Glutamatergic neuron (in vitro differentiated cells): ENCODE measurements at regions not wholly inside any gene's neighbourhood (a gene's known extent, or its start where the extent isn't known, plus 50 kb on each side); places are given as distances from the start of the nearest gene placed in this dataset.

Experiments
- DNase-seq: peaks from one replicate; pipeline ENCODE4 v3.0.0; 2022
- H3K27ac Mint-ChIP-seq: one replicate; pipeline ENCODE4 v1.8.0; 2020; ENCODE audit warnings: mild to moderate bottlenecking, mixed read lengths, inconsistent platforms; ENCODE audit not compliant: unreplicated experiment
- H3K27me3 Mint-ChIP-seq: one replicate; pipeline ENCODE4 v1.8.0; 2020; ENCODE audit warnings: mild to moderate bottlenecking, moderate library complexity, mixed read lengths, inconsistent platforms; ENCODE audit not compliant: unreplicated experiment
- H3K36me3 Mint-ChIP-seq: one replicate; pipeline ENCODE4 v1.8.0; 2020; ENCODE audit warnings: mild to moderate bottlenecking, mixed read lengths, inconsistent platforms; ENCODE audit not compliant: unreplicated experiment
- H3K4me1 Mint-ChIP-seq: one replicate; pipeline ENCODE4 v1.8.0; 2020; ENCODE audit warnings: mild to moderate bottlenecking, low read depth, mixed read lengths, inconsistent platforms; ENCODE audit not compliant: unreplicated experiment
- H3K4me3 Mint-ChIP-seq: one replicate; pipeline ENCODE4 v1.8.0; 2020; ENCODE audit warnings: mild to moderate bottlenecking, mixed read lengths, inconsistent platforms; ENCODE audit not compliant: unreplicated experiment
- H3K9me3 Mint-ChIP-seq: one replicate; pipeline ENCODE4 v1.8.0; 2020; ENCODE audit warnings: mild to moderate bottlenecking, moderate library complexity, mixed read lengths, inconsistent platforms; ENCODE audit not compliant: unreplicated experiment
- CTCF ChIP-seq: fragments of 200-600 bp; sonication (generic); IDR thresholded peaks from one replicate; pipeline ENCODE4 v1.5.0; 2021; ENCODE audit not compliant: partially characterized antibody, unreplicated experiment

- Mint-ChIP-seq H3K9me3 (peaks cover 10% of the 10 kb centered on the region), H3K4me1 (peaks cover 21% of the 10 kb centered on the region), H3K27ac (no peak overlapping the region), H3K36me3 (no peaks in the 10 kb centered on the region), H3K27me3 (peaks cover 4% of the 10 kb centered on the region), H3K4me3 (no peak overlapping the region)
- no peak for TF ChIP-seq CTCF
- DNase-seq, result no peak
Measured at GRCh38 chr3:59631482-59631881, 581.7 kb upstream of the CFAP20DC start.

- no peak overlapping the region for H3K27ac Mint-ChIP-seq
- no peaks in the 10 kb centered on the region for H3K27me3 Mint-ChIP-seq
- no peaks in the 10 kb centered on the region for H3K36me3 Mint-ChIP-seq
- peaks cover 5% of the 10 kb centered on the region for H3K4me1 Mint-ChIP-seq
- H3K9me3 Mint-ChIP-seq, result no peaks in the 10 kb centered on the region
- no peak for DNase-seq
- no peak for TF ChIP-seq CTCF
- H3K4me3 Mint-ChIP-seq, result no peak overlapping the region
Measured at GRCh38 chr3:59621037-59621436, 571.2 kb upstream of the CFAP20DC start.

DNA sequence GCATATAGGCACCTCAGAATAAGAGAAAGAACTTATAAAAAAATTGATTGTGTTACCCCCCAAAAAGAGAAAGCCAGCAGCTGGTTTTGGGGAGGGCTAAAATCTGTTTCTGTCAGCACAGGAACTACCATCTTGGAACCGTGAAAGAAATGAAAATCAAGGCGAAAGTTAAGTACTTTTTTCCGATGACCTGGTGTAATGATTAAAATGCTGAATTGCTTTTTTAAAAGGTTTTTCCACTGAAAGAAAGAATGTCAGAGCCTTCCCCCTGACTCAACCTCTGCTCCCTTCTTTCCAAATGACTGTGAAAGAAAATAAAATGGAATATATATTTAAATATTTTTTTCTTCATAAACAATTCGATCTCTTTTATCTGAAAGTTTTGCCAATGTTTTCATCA, 570.5 kb upstream of the CFAP20DC start:
- no peak overlapping the region for H3K4me3 Mint-ChIP-seq
- DNase-seq, result no peak
- no peaks in the 10 kb centered on the region for H3K27me3 Mint-ChIP-seq
- H3K36me3 Mint-ChIP-seq, result no peaks in the 10 kb centered on the region
- H3K4me1 Mint-ChIP-seq, result peaks cover 5% of the 10 kb centered on the region
- H3K9me3 Mint-ChIP-seq, result no peaks in the 10 kb centered on the region
- no peak for TF ChIP-seq CTCF
- H3K27ac Mint-ChIP-seq, result no peak overlapping the region

GRCh38 chr3:59612444-59612715, 562.6 kb upstream of the CFAP20DC start:
- H3K27ac Mint-ChIP-seq, result no peak overlapping the region

More at GRCh38 chr3:59612444-59612715, 562.6 kb upstream of the CFAP20DC start:
- Mint-ChIP-seq H3K9me3 (peaks cover 8% of the 10 kb centered on the region), H3K4me3 (no peak overlapping the region), H3K4me1 (peaks cover 23% of the 10 kb centered on the region), H3K27me3 (peaks cover 5% of the 10 kb centered on the region), H3K36me3 (no peaks in the 10 kb centered on the region)
- no peak for DNase-seq
- TF ChIP-seq CTCF, result no peak
